ENCODE measurements at regions not wholly inside any gene's neighbourhood (a gene's known extent, or its start where the extent isn't known, plus 50 kb on each side); places are given as distances from the start of the nearest gene placed in this dataset.
A peak's percentile ranks its signal among the peaks of the same experiment; 100 is the strongest.

- Mint-ChIP-seq H3K27ac (no peak overlapping the region), H3K27me3 (peaks cover 2% of the 10 kb centered on the region), H3K4me1 (peaks cover 8% of the 10 kb centered on the region), H3K9me3 (peaks cover 12% of the 10 kb centered on the region), H3K4me3 (no peak overlapping the region), H3K36me3 (ENCODE audit: low read depth) (peaks cover 3% of the 10 kb centered on the region)
- no peak for ATAC-seq
- DNase-seq: no peak
Measured at GRCh38 chr13:39803156-39803555, 147.7 kb downstream of the COG6 start.

GRCh38 chr13:39803851-39804250 is 148.4 kb downstream of the COG6 start:
- Mint-ChIP-seq H3K27ac (no peak overlapping the region), H3K4me3 (no peak overlapping the region), H3K36me3 (ENCODE audit: low read depth) (peaks cover 3% of the 10 kb centered on the region), H3K4me1 (peaks cover 8% of the 10 kb centered on the region), H3K9me3 (peaks cover 12% of the 10 kb centered on the region), H3K27me3 (peaks cover 2% of the 10 kb centered on the region)
- ATAC-seq: no peak
- DNase-seq: no peak

- ATAC-seq: no peak
- no peak for DNase-seq
- no peak overlapping the region for H3K27ac Mint-ChIP-seq
- H3K4me1 Mint-ChIP-seq: peaks cover 8% of the 10 kb centered on the region
- peaks cover 3% of the 10 kb centered on the region for H3K36me3 Mint-ChIP-seq (ENCODE audit: low read depth)
- peaks cover 12% of the 10 kb centered on the region for H3K9me3 Mint-ChIP-seq
- peaks cover 2% of the 10 kb centered on the region for H3K27me3 Mint-ChIP-seq
- H3K4me3 Mint-ChIP-seq: no peak overlapping the region
Measured at GRCh38 chr13:39804332-39805210, 149.1 kb downstream of the COG6 start.

DNA sequence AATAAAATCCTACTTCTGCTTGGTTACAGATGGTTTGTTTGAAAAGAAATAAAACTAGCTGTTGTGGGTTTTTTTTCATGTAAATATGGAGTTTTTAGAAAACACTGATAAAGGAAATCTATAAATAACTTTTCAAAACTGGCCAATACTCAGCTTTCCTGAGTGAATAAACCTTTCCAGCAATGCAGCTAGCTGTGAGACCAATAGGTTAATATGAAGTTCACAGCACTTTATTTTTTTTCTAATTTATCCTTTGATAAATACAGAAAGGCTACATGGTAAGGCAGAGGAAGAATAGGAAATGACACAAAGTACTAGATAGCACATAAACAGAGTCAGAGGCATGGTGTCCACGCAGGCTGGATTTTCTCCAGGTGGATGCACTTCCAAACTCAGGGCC is 154.0 kb downstream of the COG6 start:
- no peaks in the 10 kb centered on the region for H3K9me3 Mint-ChIP-seq
- H3K27me3 Mint-ChIP-seq: peaks cover 4% of the 10 kb centered on the region
- H3K4me1 Mint-ChIP-seq: peaks cover 4% of the 10 kb centered on the region
- no peaks in the 10 kb centered on the region for H3K36me3 Mint-ChIP-seq (ENCODE audit: low read depth)
- H3K27ac Mint-ChIP-seq: no peak overlapping the region
- H3K4me3 Mint-ChIP-seq: no peak overlapping the region
- ATAC-seq (no peak), DNase-seq (no peak)

GRCh38 chr13:39810091-39810877 is 154.8 kb downstream of the COG6 start:
- H3K9me3 Mint-ChIP-seq: no peaks in the 10 kb centered on the region
- H3K27me3 Mint-ChIP-seq: peaks cover 4% of the 10 kb centered on the region
- H3K36me3 Mint-ChIP-seq (ENCODE audit: low read depth): no peaks in the 10 kb centered on the region
- DNase-seq: no peak
- ATAC-seq: no peak
- H3K4me3 Mint-ChIP-seq: no peak overlapping the region
- peaks cover 1% of the 10 kb centered on the region for H3K4me1 Mint-ChIP-seq
- H3K27ac Mint-ChIP-seq: no peak overlapping the region

DNA sequence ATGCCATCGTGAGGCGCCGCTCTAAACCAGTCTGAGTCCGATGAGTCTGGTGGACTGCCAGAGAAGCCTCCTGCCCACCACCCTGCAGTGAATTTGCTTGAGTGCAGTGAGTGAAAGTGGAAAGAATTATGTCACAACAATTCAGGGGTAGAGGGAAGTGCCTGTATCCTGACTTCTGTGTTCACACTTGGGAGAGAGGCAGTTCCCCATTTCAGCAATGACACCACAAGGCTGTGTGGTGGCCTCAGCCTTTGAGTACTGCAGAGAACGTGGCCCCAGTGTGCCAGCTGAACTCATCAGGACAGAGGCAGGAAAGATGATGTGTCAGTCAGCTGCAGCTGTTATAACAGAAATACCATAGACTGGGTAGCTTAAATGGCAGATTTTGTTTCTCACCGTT is 155.6 kb downstream of the COG6 start:
- Mint-ChIP-seq H3K4me1 (peaks cover 1% of the 10 kb centered on the region), H3K27me3 (peaks cover 4% of the 10 kb centered on the region), H3K4me3 (no peak overlapping the region), H3K27ac (no peak overlapping the region), H3K9me3 (no peaks in the 10 kb centered on the region), H3K36me3 (ENCODE audit: low read depth) (no peaks in the 10 kb centered on the region)
- DNase-seq (no peak), ATAC-seq (no peak)

DNA sequence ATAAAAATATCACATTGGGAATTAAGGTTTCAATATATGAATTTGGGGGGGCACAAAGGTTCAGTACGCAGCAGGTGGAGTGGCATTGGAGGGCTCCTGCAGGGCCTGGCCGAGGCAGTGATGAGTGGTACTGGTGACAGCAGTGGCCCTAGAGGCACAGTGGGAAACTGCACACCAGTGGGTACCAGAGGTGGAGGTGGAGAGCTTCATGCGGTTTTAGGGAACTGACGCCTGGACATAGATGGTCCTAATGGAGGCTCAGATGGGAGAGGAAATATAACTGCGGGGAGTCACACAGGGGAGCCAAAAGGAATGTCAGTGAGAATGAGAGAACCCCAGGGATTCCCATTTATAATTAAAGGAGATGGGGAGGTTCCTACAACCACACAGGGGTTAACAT is 156.2 kb downstream of the COG6 start:
- Mint-ChIP-seq H3K9me3 (no peaks in the 10 kb centered on the region), H3K36me3 (ENCODE audit: low read depth) (no peaks in the 10 kb centered on the region), H3K27ac (no peak overlapping the region), H3K27me3 (peaks cover 4% of the 10 kb centered on the region), H3K4me3 (no peak overlapping the region), H3K4me1 (peaks cover 3% of the 10 kb centered on the region)
- DNase-seq (no peak), ATAC-seq (no peak)

DNA sequence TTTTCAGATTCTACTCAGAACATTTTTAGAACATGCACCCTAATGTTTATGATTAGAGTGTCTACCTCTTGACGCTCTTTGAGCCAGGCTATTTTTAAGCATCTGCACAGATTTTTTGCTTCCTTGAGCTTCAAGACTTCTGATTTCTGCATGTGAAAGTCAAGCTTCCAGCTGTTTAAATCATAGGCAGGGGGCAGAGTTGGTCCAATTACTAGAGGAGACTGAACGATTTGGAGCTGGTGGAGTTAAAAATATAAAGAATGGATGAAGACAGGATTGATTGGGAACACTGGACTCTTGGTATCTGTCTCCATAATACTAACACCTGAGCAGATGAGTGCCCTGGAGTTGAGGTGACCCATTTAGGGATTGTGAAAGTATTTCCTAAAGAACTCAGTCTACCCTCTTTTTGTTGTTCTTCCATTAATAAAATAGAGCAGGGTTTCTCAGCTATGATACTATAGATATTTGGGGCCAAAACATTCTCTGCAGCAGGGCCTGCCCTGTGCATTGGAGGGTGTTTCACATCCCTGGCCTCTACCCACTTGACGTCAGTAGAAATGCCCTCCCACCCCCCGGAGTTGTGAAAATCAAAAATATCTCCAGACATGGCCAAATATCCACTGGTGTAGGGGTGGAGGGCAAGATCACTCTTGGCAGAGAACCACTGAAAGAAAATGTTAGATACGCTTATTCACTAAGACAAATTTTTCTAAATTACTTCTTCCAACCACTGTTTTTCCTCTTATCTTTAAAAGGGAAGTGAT is 160.1 kb downstream of the COG6 start:
- no peak for DNase-seq
- H3K27me3 Mint-ChIP-seq: peaks cover 2% of the 10 kb centered on the region
- ATAC-seq: no peak
- no peaks in the 10 kb centered on the region for H3K9me3 Mint-ChIP-seq
- no peaks in the 10 kb centered on the region for H3K36me3 Mint-ChIP-seq (ENCODE audit: low read depth)
- H3K27ac Mint-ChIP-seq: no peak overlapping the region
- H3K4me1 Mint-ChIP-seq: peaks cover 2% of the 10 kb centered on the region
- H3K4me3 Mint-ChIP-seq: no peak overlapping the region

DNA sequence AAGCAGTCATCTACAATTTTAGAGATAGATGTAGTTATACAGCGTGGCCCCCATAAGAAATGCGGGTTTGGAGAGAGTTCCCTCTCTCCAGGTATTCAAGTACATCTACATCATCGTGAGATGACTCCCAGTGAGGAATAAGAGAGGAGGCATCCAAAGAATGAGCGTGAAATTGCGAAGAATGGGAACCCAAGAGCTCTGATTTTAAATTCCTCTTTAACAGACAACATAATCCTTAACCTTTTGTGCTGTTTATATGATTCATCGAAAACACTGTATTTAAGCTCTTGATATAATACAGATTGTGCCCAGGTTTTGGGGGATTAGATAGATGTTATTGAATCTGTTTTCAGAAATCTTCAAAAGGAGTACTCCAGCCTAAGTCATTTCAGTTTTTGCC is 161.5 kb downstream of the COG6 start:
- Mint-ChIP-seq H3K27me3 (peaks cover 2% of the 10 kb centered on the region), H3K4me3 (no peak overlapping the region), H3K4me1 (peaks cover 4% of the 10 kb centered on the region), H3K27ac (no peak overlapping the region), H3K36me3 (ENCODE audit: low read depth) (no peaks in the 10 kb centered on the region), H3K9me3 (no peaks in the 10 kb centered on the region)
- ATAC-seq (no peak), DNase-seq (no peak)

GRCh38 chr13:39818953-39819352 is 163.5 kb downstream of the COG6 start:
- Mint-ChIP-seq H3K4me3 (no peak overlapping the region), H3K27ac (no peak overlapping the region), H3K4me1 (peaks cover 25% of the 10 kb centered on the region), H3K36me3 (ENCODE audit: low read depth) (no peaks in the 10 kb centered on the region), H3K9me3 (no peaks in the 10 kb centered on the region), H3K27me3 (peaks cover 2% of the 10 kb centered on the region)
- ATAC-seq (no peak), DNase-seq (no peak)

DNA sequence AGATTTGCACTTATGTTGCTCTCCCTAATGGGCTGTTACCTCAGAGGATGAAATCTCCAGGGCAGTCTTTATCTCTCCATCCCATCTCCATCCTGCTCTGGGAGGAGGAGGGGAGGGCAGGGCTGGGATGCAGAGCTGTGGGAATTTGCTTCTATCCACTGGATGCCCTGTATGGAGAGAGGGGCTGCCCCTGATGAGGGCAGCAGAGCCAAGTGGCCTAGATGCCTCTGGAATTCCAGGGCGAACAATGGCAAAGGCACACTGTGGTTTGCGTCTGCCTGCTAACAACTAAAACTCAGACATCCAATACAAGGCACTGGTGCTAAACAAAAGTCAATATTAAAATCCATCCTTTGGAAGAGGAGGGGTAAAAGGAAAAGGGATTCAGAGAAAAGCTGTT is 165.1 kb downstream of the COG6 start:
- DNase-seq: no peak
- Mint-ChIP-seq H3K27me3 (no peaks in the 10 kb centered on the region), H3K36me3 (ENCODE audit: low read depth) (no peaks in the 10 kb centered on the region), H3K4me3 (no peak overlapping the region), H3K27ac (no peak overlapping the region), H3K9me3 (no peaks in the 10 kb centered on the region), H3K4me1 (peaks cover 26% of the 10 kb centered on the region)
- ATAC-seq: no peak

GRCh38 chr13:39821977-39822376 is 166.5 kb downstream of the COG6 start:
- DNase-seq: no peak
- Mint-ChIP-seq H3K9me3 (no peaks in the 10 kb centered on the region), H3K4me1 (peaks cover 24% of the 10 kb centered on the region), H3K27me3 (peaks cover 1% of the 10 kb centered on the region), H3K4me3 (no peak overlapping the region), H3K36me3 (ENCODE audit: low read depth) (no peaks in the 10 kb centered on the region), H3K27ac (peak overlapping the region; percentile 28)
- no peak for ATAC-seq

- DNase-seq: no peak
- H3K9me3 Mint-ChIP-seq: no peaks in the 10 kb centered on the region
- H3K4me1 Mint-ChIP-seq: peaks cover 24% of the 10 kb centered on the region
- no peak overlapping the region for H3K27ac Mint-ChIP-seq
- peak; percentile 72 for ATAC-seq
- no peak overlapping the region for H3K4me3 Mint-ChIP-seq
- H3K36me3 Mint-ChIP-seq (ENCODE audit: low read depth): no peaks in the 10 kb centered on the region
- peaks cover 2% of the 10 kb centered on the region for H3K27me3 Mint-ChIP-seq
Measured at GRCh38 chr13:39822437-39822836, 167.0 kb downstream of the COG6 start.

DNA sequence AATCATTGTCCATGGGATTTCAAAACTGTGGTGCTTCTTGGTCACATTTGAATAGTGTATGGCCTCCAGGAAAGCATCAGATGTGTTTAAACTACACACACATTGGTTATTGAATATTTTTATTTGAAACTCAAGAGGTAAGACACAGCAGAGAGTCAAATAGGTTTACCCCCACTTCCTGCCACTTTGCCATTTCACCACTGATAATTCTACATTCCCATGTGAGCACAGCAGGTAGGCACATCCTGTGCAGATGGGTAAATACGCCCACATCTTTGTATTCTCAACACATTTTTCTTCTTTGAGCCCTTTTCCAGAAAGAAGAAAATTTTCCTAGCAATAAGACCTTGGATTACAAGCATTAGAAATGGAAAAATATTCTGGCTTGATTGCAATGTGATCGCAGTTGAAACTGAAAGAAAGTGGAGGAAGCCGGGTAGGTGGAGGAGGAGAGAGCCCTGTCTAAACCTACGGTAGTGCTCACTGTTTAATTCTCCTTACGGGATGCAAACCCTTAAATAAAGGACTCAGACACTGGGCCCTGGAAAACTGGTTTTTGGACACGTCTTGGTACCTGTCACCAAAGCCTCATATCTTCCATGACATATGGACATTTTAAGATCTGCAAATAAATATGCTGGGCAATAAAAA is 167.7 kb downstream of the COG6 start:
- H3K27ac Mint-ChIP-seq: no peak overlapping the region
- peaks cover 2% of the 10 kb centered on the region for H3K9me3 Mint-ChIP-seq
- peaks cover 24% of the 10 kb centered on the region for H3K4me1 Mint-ChIP-seq
- ATAC-seq: no peak
- H3K4me3 Mint-ChIP-seq: peak overlapping the region; percentile 30
- no peak for DNase-seq
- no peaks in the 10 kb centered on the region for H3K36me3 Mint-ChIP-seq (ENCODE audit: low read depth)
- H3K27me3 Mint-ChIP-seq: peaks cover 2% of the 10 kb centered on the region
